ENCODE measurements at regions not wholly inside any gene's neighbourhood (a gene's known extent, or its start where the extent isn't known, plus 50 kb on each side); places are given as distances from the start of the nearest gene placed in this dataset.
"Not testable (repeated sequence)": the region's sequence is repeated elsewhere in the genome, so short reads cannot be mapped to it uniquely, and the experiment has no call there.

- TF ChIP-seq CTCF (IDR thresholded peaks at IDR 0.05; ENCODE audit: low read length), result no peak
- TF ChIP-seq EZH2 (IDR thresholded peaks at IDR 0.05; ENCODE audit: borderline replicate concordance, low read length), result no peak
These were observed 604.6 kb downstream of the BCOR start for GRCh38 chrX:39493168-39493567.

GRCh38 chrX:39497117-39497516 lies 600.6 kb downstream of the BCOR start:
- H3K4me2 ChIP-seq (ENCODE audit: low read length); H4K20me1 ChIP-seq (ENCODE audit: insufficient read depth, low read length); H3F3A ChIP-seq (ENCODE audit: insufficient read depth, low read length); H3K9me2 ChIP-seq (ENCODE audit: low read depth, low read length); H3K36me3 ChIP-seq (ENCODE audit: insufficient read depth, low read length); H2AFZ ChIP-seq (ENCODE audit: low read length); H3K4me3 ChIP-seq (ENCODE audit: low read depth, low read length, poor library complexity, severe bottlenecking); H3K9ac ChIP-seq (ENCODE audit: low read length); H3K9me3 ChIP-seq (ENCODE audit: low read length); H3K79me2 ChIP-seq (ENCODE audit: insufficient read depth, low read length); H3K27me3 ChIP-seq (ENCODE audit: insufficient read depth, low read length); H3K27ac ChIP-seq (ENCODE audit: low read depth, low read length, poor library complexity, severe bottlenecking); H3K4me1 ChIP-seq (ENCODE audit: insufficient read depth, low read length, severe bottlenecking): not testable (repeated sequence)

More at GRCh38 chrX:39493168-39493567, 604.6 kb downstream of the BCOR start:
- peaks cover 5% of the 10 kb centered on the region for H3K4me1 ChIP-seq (ENCODE audit: insufficient read depth, low read length, severe bottlenecking)
- no peaks in the 10 kb centered on the region for H3K9me2 ChIP-seq (ENCODE audit: low read depth, low read length)
- H3K9me3 ChIP-seq (ENCODE audit: low read length), result no peaks in the 10 kb centered on the region
- H3K79me2 ChIP-seq (ENCODE audit: insufficient read depth, low read length), result no peaks in the 10 kb centered on the region
- no peaks in the 10 kb centered on the region for H4K20me1 ChIP-seq (ENCODE audit: insufficient read depth, low read length)
- no peak overlapping the region for H3K4me3 ChIP-seq (ENCODE audit: low read depth, low read length, poor library complexity, severe bottlenecking)
- H2AFZ ChIP-seq (ENCODE audit: low read length), result no peak overlapping the region
- no peak overlapping the region for H3K27ac ChIP-seq (ENCODE audit: low read depth, low read length, poor library complexity, severe bottlenecking)
- no peaks in the 10 kb centered on the region for H3K27me3 ChIP-seq (ENCODE audit: insufficient read depth, low read length)
- H3K36me3 ChIP-seq (ENCODE audit: insufficient read depth, low read length), result no peaks in the 10 kb centered on the region
- no peak overlapping the region for H3K4me2 ChIP-seq (ENCODE audit: low read length)
- H3K9ac ChIP-seq (ENCODE audit: low read length), result no peak overlapping the region
- H3F3A ChIP-seq (ENCODE audit: insufficient read depth, low read length), result no peaks in the 10 kb centered on the region

- Histone ChIP-seq H3K79me2 (ENCODE audit: insufficient read depth, low read length) (no peaks in the 10 kb centered on the region), H3K9me2 (ENCODE audit: low read depth, low read length) (no peaks in the 10 kb centered on the region), H3K27ac (ENCODE audit: low read depth, low read length, poor library complexity, severe bottlenecking) (no peak overlapping the region), H3K36me3 (ENCODE audit: insufficient read depth, low read length) (no peaks in the 10 kb centered on the region), H3K9ac (ENCODE audit: low read length) (no peak overlapping the region), H2AFZ (ENCODE audit: low read length) (no peak overlapping the region), H3K4me1 (ENCODE audit: insufficient read depth, low read length, severe bottlenecking) (no peaks in the 10 kb centered on the region), H3K9me3 (ENCODE audit: low read length) (no peaks in the 10 kb centered on the region), H4K20me1 (ENCODE audit: insufficient read depth, low read length) (no peaks in the 10 kb centered on the region), H3F3A (ENCODE audit: insufficient read depth, low read length) (no peaks in the 10 kb centered on the region), H3K27me3 (ENCODE audit: insufficient read depth, low read length) (no peaks in the 10 kb centered on the region), H3K4me3 (ENCODE audit: low read depth, low read length, poor library complexity, severe bottlenecking) (no peak overlapping the region), H3K4me2 (ENCODE audit: low read length) (no peak overlapping the region)
- no peak for TF ChIP-seq CTCF (IDR thresholded peaks at IDR 0.05; ENCODE audit: low read length)
- TF ChIP-seq EZH2 (IDR thresholded peaks at IDR 0.05; ENCODE audit: borderline replicate concordance, low read length), result no peak
These were observed 600.0 kb downstream of the BCOR start for GRCh38 chrX:39497702-39498265.

GRCh38 chrX:39499996-39500395 lies 597.8 kb downstream of the BCOR start:
- Histone ChIP-seq H3K4me3 (ENCODE audit: low read depth, low read length, poor library complexity, severe bottlenecking) (no peak overlapping the region), H3K9me2 (ENCODE audit: low read depth, low read length) (no peaks in the 10 kb centered on the region), H3K9ac (ENCODE audit: low read length) (no peak overlapping the region), H3K9me3 (ENCODE audit: low read length) (no peaks in the 10 kb centered on the region), H3K79me2 (ENCODE audit: insufficient read depth, low read length) (no peaks in the 10 kb centered on the region), H3K27ac (ENCODE audit: low read depth, low read length, poor library complexity, severe bottlenecking) (no peak overlapping the region), H4K20me1 (ENCODE audit: insufficient read depth, low read length) (no peaks in the 10 kb centered on the region), H3K4me2 (ENCODE audit: low read length) (no peak overlapping the region), H2AFZ (ENCODE audit: low read length) (no peak overlapping the region), H3K4me1 (ENCODE audit: insufficient read depth, low read length, severe bottlenecking) (no peaks in the 10 kb centered on the region), H3K36me3 (ENCODE audit: insufficient read depth, low read length) (no peaks in the 10 kb centered on the region), H3F3A (ENCODE audit: insufficient read depth, low read length) (no peaks in the 10 kb centered on the region), H3K27me3 (ENCODE audit: insufficient read depth, low read length) (no peaks in the 10 kb centered on the region)
- TF ChIP-seq EZH2 (IDR thresholded peaks at IDR 0.05; ENCODE audit: borderline replicate concordance, low read length), result no peak
- TF ChIP-seq CTCF (IDR thresholded peaks at IDR 0.05; ENCODE audit: low read length), result no peak
